Mammary epithelial cell (primary cell): ENCODE measurements at regions not wholly inside any gene's neighbourhood (a gene's known extent, or its start where the extent isn't known, plus 50 kb on each side); places are given as distances from the start of the nearest gene placed in this dataset.

Source experiments
- EZH2 ChIP-seq: IDR thresholded peaks from 2 replicates; pipeline ENCODE4 v1.6.1; 2012; ENCODE audit warnings: low read length, inconsistent platforms, borderline replicate concordance
- TF ChIP-seq, protein P1 (sequence below), 2 donors: IDR thresholded peaks in 1 of 2; conservative IDR thresholded peaks in 1 of 2; 2 replicates each; pipeline ENCODE4 v1.5.1; 2011 to 2012; ENCODE audit warnings: inconsistent platforms in 2 of 2, low read length in 2 of 2, mild to moderate bottlenecking in 2 of 2, control low read depth in 1 of 2, low read depth in 1 of 2; ENCODE audit not compliant: insufficient read depth in 1 of 2; ENCODE audit errors: extremely low read depth in 1 of 2

GRCh38 chr1:192950926-192951325 lies 108.2 kb downstream of the UCHL5 start:
- TF ChIP-seq, protein P1, sequence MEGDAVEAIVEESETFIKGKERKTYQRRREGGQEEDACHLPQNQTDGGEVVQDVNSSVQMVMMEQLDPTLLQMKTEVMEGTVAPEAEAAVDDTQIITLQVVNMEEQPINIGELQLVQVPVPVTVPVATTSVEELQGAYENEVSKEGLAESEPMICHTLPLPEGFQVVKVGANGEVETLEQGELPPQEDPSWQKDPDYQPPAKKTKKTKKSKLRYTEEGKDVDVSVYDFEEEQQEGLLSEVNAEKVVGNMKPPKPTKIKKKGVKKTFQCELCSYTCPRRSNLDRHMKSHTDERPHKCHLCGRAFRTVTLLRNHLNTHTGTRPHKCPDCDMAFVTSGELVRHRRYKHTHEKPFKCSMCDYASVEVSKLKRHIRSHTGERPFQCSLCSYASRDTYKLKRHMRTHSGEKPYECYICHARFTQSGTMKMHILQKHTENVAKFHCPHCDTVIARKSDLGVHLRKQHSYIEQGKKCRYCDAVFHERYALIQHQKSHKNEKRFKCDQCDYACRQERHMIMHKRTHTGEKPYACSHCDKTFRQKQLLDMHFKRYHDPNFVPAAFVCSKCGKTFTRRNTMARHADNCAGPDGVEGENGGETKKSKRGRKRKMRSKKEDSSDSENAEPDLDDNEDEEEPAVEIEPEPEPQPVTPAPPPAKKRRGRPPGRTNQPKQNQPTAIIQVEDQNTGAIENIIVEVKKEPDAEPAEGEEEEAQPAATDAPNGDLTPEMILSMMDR (conservative IDR thresholded peaks at IDR 0.05 in 1 of 2, IDR thresholded peaks at IDR 0.05 in 1 of 2; ENCODE audit: extremely low read depth in 1 of 2, insufficient read depth in 1 of 2, low read depth in 1 of 2, low read length in 2 of 2), result no peak
- no peak for TF ChIP-seq EZH2
